ENCODE measurements at regions not wholly inside any gene's neighbourhood (a gene's known extent, or its start where the extent isn't known, plus 50 kb on each side); places are given as distances from the start of the nearest gene placed in this dataset.
"Not testable (repeated sequence)": the region's sequence is repeated elsewhere in the genome, so short reads cannot be mapped to it uniquely, and the experiment has no call there.

GRCh38 chr4:140244328-140244727 is 90.3 kb upstream of the MAML3 start:
- no peak for DNase-seq

- DNase-seq = no peak
Measured at GRCh38 chr4:140243278-140243753, 89.3 kb upstream of the MAML3 start.

GRCh38 chr4:140242357-140243277 is 88.6 kb upstream of the MAML3 start:
- DNase-seq = peak; percentile 39

GRCh38 chr4:140240237-140240636 is 86.3 kb upstream of the MAML3 start:
- no peak for DNase-seq

- no peak for DNase-seq
Measured at GRCh38 chr4:140239311-140239710, 85.3 kb upstream of the MAML3 start.

GRCh38 chr4:140238351-140239056 is 84.5 kb upstream of the MAML3 start:
- peak; percentile 37 for DNase-seq

- no peak for DNase-seq
Measured at GRCh38 chr4:140237616-140238350, 83.8 kb upstream of the MAML3 start.

- DNase-seq = no peak
Measured at GRCh38 chr4:140236654-140237169, 82.7 kb upstream of the MAML3 start.

GRCh38 chr4:140234697-140235060 is 80.7 kb upstream of the MAML3 start:
- DNase-seq = no peak

- no peak for DNase-seq
Measured at GRCh38 chr4:140233791-140234696, 80.1 kb upstream of the MAML3 start.

- DNase-seq = no peak
Measured at GRCh38 chr4:140229881-140230280, 75.9 kb upstream of the MAML3 start.

GRCh38 chr4:140227286-140227685 is 73.3 kb upstream of the MAML3 start:
- DNase-seq = no peak

GRCh38 chr4:140223056-140223810 is 69.2 kb upstream of the MAML3 start:
- no peak for DNase-seq

GRCh38 chr4:140222171-140222570 is 68.2 kb upstream of the MAML3 start:
- no peak for DNase-seq

- DNase-seq = no peak
Measured at GRCh38 chr4:140220058-140220457, 66.1 kb upstream of the MAML3 start.

GRCh38 chr4:140219567-140219966 is 65.6 kb upstream of the MAML3 start:
- DNase-seq = no peak

GRCh38 chr4:140219070-140219469 is 65.1 kb upstream of the MAML3 start:
- not testable (repeated sequence) for DNase-seq

GRCh38 chr4:140213749-140214148 is 59.8 kb upstream of the MAML3 start:
- DNase-seq = no peak

GRCh38 chr4:140213116-140213515 is 59.1 kb upstream of the MAML3 start:
- DNase-seq = no peak

GRCh38 chr4:140212646-140213045 is 58.7 kb upstream of the MAML3 start:
- DNase-seq = no peak

- DNase-seq = no peak
Measured at GRCh38 chr4:140212194-140212593, 58.2 kb upstream of the MAML3 start.

Data from SIG-M5 (cell line).